Lower leg skin (tissue), 3 donors: ENCODE measurements at regions not wholly inside any gene's neighbourhood (a gene's known extent, or its start where the extent isn't known, plus 50 kb on each side); places are given as distances from the start of the nearest gene placed in this dataset.

ENCODE experiments used
- POLR2A ChIP-seq, 2 donors: fragments of 450-650 bp; IDR thresholded peaks; one replicate each; pipeline ENCODE4 v1.6.1; 2016 to 2017; ENCODE audit warnings: antibody characterized with exemption in 2 of 2, mild to moderate bottlenecking in 1 of 2, moderate library complexity in 1 of 2
- TF ChIP-seq, protein P1 (sequence below), 3 donors: fragments of 450-650 bp; IDR thresholded peaks; one replicate each; pipeline ENCODE4 v1.5.1; 2016; ENCODE audit warnings: antibody characterized with exemption in 3 of 3, mild to moderate bottlenecking in 3 of 3, moderate library complexity in 2 of 3

GRCh38 chr11:80815752-80816453 is 1375.1 kb upstream of the TENM4 start:
- TF ChIP-seq, protein P1, sequence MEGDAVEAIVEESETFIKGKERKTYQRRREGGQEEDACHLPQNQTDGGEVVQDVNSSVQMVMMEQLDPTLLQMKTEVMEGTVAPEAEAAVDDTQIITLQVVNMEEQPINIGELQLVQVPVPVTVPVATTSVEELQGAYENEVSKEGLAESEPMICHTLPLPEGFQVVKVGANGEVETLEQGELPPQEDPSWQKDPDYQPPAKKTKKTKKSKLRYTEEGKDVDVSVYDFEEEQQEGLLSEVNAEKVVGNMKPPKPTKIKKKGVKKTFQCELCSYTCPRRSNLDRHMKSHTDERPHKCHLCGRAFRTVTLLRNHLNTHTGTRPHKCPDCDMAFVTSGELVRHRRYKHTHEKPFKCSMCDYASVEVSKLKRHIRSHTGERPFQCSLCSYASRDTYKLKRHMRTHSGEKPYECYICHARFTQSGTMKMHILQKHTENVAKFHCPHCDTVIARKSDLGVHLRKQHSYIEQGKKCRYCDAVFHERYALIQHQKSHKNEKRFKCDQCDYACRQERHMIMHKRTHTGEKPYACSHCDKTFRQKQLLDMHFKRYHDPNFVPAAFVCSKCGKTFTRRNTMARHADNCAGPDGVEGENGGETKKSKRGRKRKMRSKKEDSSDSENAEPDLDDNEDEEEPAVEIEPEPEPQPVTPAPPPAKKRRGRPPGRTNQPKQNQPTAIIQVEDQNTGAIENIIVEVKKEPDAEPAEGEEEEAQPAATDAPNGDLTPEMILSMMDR (IDR thresholded peaks at IDR 0.05) = no peak
- TF ChIP-seq POLR2A (IDR thresholded peaks at IDR 0.05) = no peak
